GM13976 (cell line): ENCODE measurements at regions not wholly inside any gene's neighbourhood (a gene's known extent, or its start where the extent isn't known, plus 50 kb on each side); places are given as distances from the start of the nearest gene placed in this dataset.

Experiments
- DNase-seq: peaks from one replicate; pipeline ENCODE4 v3.0.0; 2012; ENCODE audit warnings: low spot score
- in situ Hi-C: fragments of 300-500 bp; cut with MboI; formaldehyde crosslinking; loops from one replicate; pipeline ENCODE4 v1.12.0; 2022; ENCODE audit warnings: low sequenced_read_pairs, mixed read lengths, inconsistent platforms; ENCODE audit not compliant: unreplicated experiment
- TF ChIP-seq, protein P1 (sequence below): IDR thresholded peaks from 2 replicates; pipeline ENCODE4 v1.5.1; 2012; ENCODE audit warnings: borderline replicate concordance, mild to moderate bottlenecking; ENCODE audit not compliant: insufficient read depth; ENCODE audit errors: extremely low read depth, missing control alignments, control extremely low read depth

DNA sequence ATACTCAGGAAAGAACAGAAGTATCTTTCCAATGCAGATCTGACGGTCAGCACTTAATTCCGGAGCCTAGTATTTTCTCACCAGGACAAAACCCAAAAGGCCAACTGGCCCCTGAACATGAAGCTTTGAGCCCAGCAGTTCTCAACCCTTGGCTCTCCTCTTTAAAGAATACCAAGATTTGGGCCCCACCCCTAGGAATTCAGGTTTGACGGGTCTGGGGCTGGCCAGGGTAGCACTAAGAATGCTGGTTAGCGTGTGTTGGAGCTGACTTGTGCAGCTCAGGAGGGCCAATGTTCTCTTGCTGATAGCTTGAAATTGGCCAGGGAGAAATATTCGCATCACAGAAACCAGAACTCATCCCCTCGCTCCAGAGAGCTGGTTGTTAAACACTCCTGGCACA, 88.3 kb upstream of the PTCH1 start:
- in situ Hi-C loops, result no loop called here
- TF ChIP-seq, protein P1, sequence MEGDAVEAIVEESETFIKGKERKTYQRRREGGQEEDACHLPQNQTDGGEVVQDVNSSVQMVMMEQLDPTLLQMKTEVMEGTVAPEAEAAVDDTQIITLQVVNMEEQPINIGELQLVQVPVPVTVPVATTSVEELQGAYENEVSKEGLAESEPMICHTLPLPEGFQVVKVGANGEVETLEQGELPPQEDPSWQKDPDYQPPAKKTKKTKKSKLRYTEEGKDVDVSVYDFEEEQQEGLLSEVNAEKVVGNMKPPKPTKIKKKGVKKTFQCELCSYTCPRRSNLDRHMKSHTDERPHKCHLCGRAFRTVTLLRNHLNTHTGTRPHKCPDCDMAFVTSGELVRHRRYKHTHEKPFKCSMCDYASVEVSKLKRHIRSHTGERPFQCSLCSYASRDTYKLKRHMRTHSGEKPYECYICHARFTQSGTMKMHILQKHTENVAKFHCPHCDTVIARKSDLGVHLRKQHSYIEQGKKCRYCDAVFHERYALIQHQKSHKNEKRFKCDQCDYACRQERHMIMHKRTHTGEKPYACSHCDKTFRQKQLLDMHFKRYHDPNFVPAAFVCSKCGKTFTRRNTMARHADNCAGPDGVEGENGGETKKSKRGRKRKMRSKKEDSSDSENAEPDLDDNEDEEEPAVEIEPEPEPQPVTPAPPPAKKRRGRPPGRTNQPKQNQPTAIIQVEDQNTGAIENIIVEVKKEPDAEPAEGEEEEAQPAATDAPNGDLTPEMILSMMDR, result no peak
- no peak for DNase-seq

GRCh38 chr9:95598236-95598635, 81.5 kb upstream of the PTCH1 start:
- TF ChIP-seq, protein P1, result no peak
- in situ Hi-C loops, result no loop called here
- DNase-seq, result no peak

DNA sequence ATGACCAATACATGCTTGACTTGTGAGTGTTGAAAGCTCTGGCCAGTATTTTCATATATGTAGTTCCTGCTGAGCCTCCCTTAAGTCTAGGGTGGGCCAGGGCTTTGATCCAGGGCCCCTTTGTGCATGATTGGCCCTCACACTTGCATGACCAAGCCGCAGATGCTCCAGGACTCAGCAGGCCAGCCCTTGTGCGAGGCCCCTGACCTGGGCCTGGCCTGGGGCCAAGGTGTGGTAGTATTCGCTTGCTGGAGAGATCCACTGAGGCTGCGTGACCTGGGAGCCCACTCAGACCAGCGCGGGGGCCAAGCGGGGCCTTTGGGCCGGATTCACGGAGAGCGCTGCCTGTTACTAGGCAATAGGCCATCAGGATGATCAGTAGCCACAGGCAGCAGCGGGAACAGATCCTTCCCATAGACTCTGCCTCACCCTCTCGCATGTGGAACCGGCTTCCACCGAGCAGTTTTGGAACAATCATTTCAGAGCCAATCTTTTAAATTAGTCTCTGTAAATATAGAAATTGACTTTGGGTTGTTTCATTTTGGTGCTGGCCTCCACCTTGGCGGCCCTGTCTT, 79.0 kb upstream of the PTCH1 start:
- DNase-seq, result no peak
- in situ Hi-C loops, result no loop called here
- TF ChIP-seq, protein P1, result no peak

GRCh38 chr9:95592931-95593330, 76.2 kb upstream of the PTCH1 start:
- TF ChIP-seq, protein P1, result no peak
- DNase-seq, result no peak
- in situ Hi-C loops, result no loop called here

- in situ Hi-C loops, result no loop called here
- no peak for DNase-seq
- TF ChIP-seq, protein P1, result no peak
Measured at GRCh38 chr9:95588724-95589588, 72.2 kb upstream of the PTCH1 start.

DNA sequence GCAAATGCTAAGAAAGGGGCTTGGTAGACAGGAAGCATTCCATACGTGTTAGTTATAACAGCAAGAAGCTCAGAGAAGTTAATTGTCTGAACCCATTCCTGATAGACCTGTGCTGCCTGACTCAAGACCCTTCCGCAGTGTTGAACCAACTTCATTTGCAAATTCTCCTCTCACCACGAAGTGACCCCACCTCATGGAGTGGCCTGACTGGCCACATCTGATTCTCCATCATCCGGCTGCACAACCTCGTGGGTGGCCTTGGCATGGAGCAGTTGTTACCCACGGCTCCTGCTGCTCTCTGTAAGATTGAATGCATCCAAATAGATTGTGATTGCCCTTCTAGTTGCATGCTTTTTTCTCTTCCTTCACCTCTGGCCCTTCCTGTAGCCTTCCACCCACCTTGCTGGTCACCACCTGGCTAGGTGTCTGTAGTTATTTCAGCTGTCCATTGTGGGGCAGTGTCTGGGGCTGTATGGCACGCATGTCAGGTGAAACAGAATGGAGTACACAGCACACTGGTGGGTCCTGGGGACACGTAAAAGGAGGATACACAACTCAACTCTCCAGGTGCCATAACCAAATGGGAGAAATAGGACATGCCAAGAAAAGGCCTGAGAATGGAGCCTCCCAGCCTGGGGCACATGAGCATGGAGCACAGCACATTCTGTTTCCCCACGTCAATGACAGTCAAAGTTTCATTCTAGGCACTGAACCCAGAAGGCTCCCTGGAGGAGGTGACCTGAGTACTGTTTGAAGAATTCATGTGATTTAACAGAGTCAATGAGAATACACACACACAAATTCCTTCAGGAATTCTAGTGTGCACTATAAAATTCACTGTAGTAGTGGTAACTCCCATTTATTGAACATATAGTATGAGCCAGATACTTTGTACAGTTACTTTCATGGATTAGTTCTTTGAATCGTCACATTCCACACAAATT, 70.5 kb upstream of the PTCH1 start:
- in situ Hi-C loops, result no loop called here
- DNase-seq, result no peak

More for the DNA sequence above, 70.5 kb upstream of the PTCH1 start:
- TF ChIP-seq, protein P1, result no peak
